ENCODE measurements at regions not wholly inside any gene's neighbourhood (a gene's known extent, or its start where the extent isn't known, plus 50 kb on each side); places are given as distances from the start of the nearest gene placed in this dataset.

GRCh38 chr5:135683189-135683588, 104.4 kb upstream of the CXCL14 start:
- TF ChIP-seq TAF1 (IDR thresholded peaks at IDR 0.05; ENCODE audit: borderline replicate concordance, low read depth, low read length) = no peak
- no peak for TF ChIP-seq POLR2A (IDR thresholded peaks at IDR 0.05; ENCODE audit: low read depth, low read length)
- no peak for TF ChIP-seq POLR2AphosphoS5 (IDR thresholded peaks at IDR 0.05; ENCODE audit: low read depth, low read length)
